ENCODE measurements at regions not wholly inside any gene's neighbourhood (a gene's known extent, or its start where the extent isn't known, plus 50 kb on each side); places are given as distances from the start of the nearest gene placed in this dataset.

DNA sequence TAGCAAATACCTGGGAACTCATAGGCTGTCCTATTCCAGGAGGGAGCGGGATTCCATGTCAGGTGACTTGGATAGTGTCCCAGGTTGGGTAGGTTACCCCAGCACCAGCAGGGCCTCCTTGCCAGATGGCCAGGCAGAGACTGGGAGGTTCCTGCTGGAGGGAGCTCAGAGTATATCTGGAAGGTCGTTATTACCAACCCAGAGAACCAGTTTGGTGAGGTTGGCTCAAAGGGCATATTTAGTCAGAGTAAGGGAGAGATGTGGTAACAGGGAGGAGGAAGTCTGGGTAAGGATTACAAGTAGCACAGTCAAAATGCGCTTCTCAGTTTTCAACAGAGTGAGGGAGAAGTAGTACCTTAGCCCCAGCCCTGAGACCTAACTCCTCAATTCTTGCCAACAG is 53.3 kb upstream of the LNX1 start:
- no peak for DNase-seq (ENCODE audit: low read depth)
